Testis (tissue), 2 donors: ENCODE measurements at regions not wholly inside any gene's neighbourhood (a gene's known extent, or its start where the extent isn't known, plus 50 kb on each side); places are given as distances from the start of the nearest gene placed in this dataset.

Experiments
- DNase-seq: peaks from one replicate; pipeline ENCODE4 v3.0.0-alpha.2; 2019
- H3K27ac ChIP-seq, 2 donors: fragments of 200-600 bp; sonication (generic); one replicate each; pipeline ENCODE4 v1.5.1; 2019
- H3K27me3 ChIP-seq: fragments of 200-600 bp; sonication (generic); one replicate; pipeline ENCODE4 v1.5.1; 2019
- H3K36me3 ChIP-seq: fragments of 200-600 bp; sonication (generic); one replicate; pipeline ENCODE4 v1.5.1; 2017; ENCODE audit warnings: low read depth; ENCODE audit errors: missing control alignments
- H3K4me1 ChIP-seq: fragments of 200-600 bp; sonication (generic); one replicate; pipeline ENCODE4 v1.5.1; 2019
- H3K4me3 ChIP-seq, 2 donors: fragments of 200-600 bp; sonication (generic); one replicate each; pipeline ENCODE4 v1.5.1; 2017 to 2019
- H3K9me3 ChIP-seq: fragments of 200-600 bp; sonication (generic); one replicate; pipeline ENCODE4 v1.5.1; 2017
- POLR2A ChIP-seq: fragments of 450-650 bp; IDR thresholded peaks from one replicate; pipeline ENCODE4 v1.6.1; 2017; ENCODE audit warnings: antibody characterized with exemption, mild to moderate bottlenecking, moderate library complexity
- WGBS, 2 donors: methylation state at CpG; one replicate each; pipeline ENCODE4 v1.1.5; 2018; 5-methylcytosine and 5-hydroxymethylcytosine counted together
- intact Hi-C: fragments of 100-400 bp; cut with DNase I; formaldehyde crosslinking; loops from one replicate; pipeline ENCODE4 v1.15.1; 2023; ENCODE audit warnings: low total_unique reads
- TF ChIP-seq, protein P1 (sequence below), 3 experiments: fragments of 450-650 bp in 2 of 3; fragments of 200-600 bp in 1 of 3; sonication (generic) in 1 of 3; IDR thresholded peaks; one replicate each; pipeline ENCODE4 v1.5.1; 2016 to 2019; ENCODE audit warnings: antibody characterized with exemption in 3 of 3, mild to moderate bottlenecking in 2 of 3, moderate library complexity in 1 of 3

- Histone ChIP-seq H3K4me3 (no peak overlapping the region), H3K4me1 (no peaks in the 10 kb centered on the region), H3K9me3 (no peaks in the 10 kb centered on the region), H3K27ac (no peak overlapping the region), H3K36me3 (no peaks in the 10 kb centered on the region), H3K27me3 (no peaks in the 10 kb centered on the region)
- intact Hi-C loops, result no loop called here
- 70 to 81% methylated on average over 2 of the region's 2 CpGs for WGBS, 2 donors
- TF ChIP-seq, protein P1, sequence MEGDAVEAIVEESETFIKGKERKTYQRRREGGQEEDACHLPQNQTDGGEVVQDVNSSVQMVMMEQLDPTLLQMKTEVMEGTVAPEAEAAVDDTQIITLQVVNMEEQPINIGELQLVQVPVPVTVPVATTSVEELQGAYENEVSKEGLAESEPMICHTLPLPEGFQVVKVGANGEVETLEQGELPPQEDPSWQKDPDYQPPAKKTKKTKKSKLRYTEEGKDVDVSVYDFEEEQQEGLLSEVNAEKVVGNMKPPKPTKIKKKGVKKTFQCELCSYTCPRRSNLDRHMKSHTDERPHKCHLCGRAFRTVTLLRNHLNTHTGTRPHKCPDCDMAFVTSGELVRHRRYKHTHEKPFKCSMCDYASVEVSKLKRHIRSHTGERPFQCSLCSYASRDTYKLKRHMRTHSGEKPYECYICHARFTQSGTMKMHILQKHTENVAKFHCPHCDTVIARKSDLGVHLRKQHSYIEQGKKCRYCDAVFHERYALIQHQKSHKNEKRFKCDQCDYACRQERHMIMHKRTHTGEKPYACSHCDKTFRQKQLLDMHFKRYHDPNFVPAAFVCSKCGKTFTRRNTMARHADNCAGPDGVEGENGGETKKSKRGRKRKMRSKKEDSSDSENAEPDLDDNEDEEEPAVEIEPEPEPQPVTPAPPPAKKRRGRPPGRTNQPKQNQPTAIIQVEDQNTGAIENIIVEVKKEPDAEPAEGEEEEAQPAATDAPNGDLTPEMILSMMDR (IDR thresholded peaks at IDR 0.05), result no peak
- no peak for TF ChIP-seq POLR2A
- DNase-seq, result no peak
Observed at GRCh38 chr4:152112887-152113286, 352.1 kb upstream of the GATB start.

DNA sequence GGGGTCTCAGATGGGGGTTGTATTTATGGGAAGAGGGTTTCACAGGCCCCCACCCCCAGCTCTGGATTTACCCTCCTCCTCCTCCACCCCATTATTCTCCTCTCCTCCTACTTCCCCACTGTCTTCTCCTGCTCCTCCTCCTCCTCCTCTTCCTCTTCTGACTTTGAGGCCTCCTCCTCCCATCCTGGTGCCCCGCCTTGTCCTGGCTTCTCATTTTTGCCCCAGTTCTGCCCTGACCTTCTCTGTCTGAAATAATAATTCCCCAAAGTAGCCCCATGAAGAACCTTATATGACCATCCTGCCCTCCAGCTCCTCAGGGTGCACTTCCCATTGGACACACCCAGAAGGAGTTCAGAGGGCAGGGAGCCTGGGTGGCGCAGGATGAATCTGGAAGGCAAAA is 351.4 kb upstream of the GATB start:
- WGBS, 2 donors, result 93 to 97% methylated on average over 2 of the region's 2 CpGs
- intact Hi-C loops, result no loop called here
- no peaks in the 10 kb centered on the region for H3K36me3 ChIP-seq
- no peaks in the 10 kb centered on the region for H3K4me1 ChIP-seq
- H3K9me3 ChIP-seq, result no peaks in the 10 kb centered on the region
- no peak for DNase-seq
- TF ChIP-seq, protein P1 (IDR thresholded peaks at IDR 0.05), result no peak
- no peak for TF ChIP-seq POLR2A
- no peaks in the 10 kb centered on the region for H3K27me3 ChIP-seq
- no peak overlapping the region for H3K4me3 ChIP-seq
- H3K27ac ChIP-seq, result no peak overlapping the region

DNA sequence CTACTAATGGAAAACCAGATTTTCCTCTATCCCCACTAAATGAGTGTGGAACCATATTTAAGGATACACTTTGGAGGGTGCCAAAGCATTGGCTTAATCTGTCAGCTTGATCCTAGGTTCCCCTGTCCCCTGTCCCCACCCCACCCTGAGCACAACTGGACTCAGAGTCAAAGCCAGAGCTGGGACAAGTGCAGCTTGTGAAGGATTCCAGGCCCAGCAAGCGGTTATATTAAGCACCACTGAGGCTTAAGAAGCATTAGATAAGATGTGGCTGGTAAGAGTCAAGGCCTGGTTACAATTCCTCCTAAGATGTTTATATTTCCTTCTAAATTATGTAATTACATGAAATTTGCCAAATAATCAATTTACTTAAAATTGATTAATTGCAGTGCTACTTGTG is 350.0 kb upstream of the GATB start:
- TF ChIP-seq, protein P1 (IDR thresholded peaks at IDR 0.05), result no peak
- TF ChIP-seq POLR2A, result no peak
- Histone ChIP-seq H3K9me3 (no peaks in the 10 kb centered on the region), H3K4me3 (no peak overlapping the region), H3K27me3 (no peaks in the 10 kb centered on the region), H3K36me3 (no peaks in the 10 kb centered on the region), H3K4me1 (peaks cover 9% of the 10 kb centered on the region), H3K27ac (no peak overlapping the region)
- no peak for DNase-seq
- WGBS, 2 donors, result 77 to 86% methylated on average over 1 of the region's 1 CpG
- intact Hi-C loops, result no loop called here

GRCh38 chr4:152109531-152110509 is 349.0 kb upstream of the GATB start:
- intact Hi-C loops, result no loop called here
- 46 to 53% methylated on average over 9 of the region's 9 CpGs for WGBS, 2 donors
- TF ChIP-seq, protein P1 (IDR thresholded peaks at IDR 0.05), result no peak
- no peak for TF ChIP-seq POLR2A
- Histone ChIP-seq H3K4me1 (peaks cover 9% of the 10 kb centered on the region), H3K27ac (no peak overlapping the region), H3K27me3 (no peaks in the 10 kb centered on the region), H3K4me3 (no peak overlapping the region), H3K9me3 (no peaks in the 10 kb centered on the region), H3K36me3 (no peaks in the 10 kb centered on the region)
- DNase-seq, result no peak
